ENCODE measurements at regions not wholly inside any gene's neighbourhood (a gene's known extent, or its start where the extent isn't known, plus 50 kb on each side); places are given as distances from the start of the nearest gene placed in this dataset.

DNA sequence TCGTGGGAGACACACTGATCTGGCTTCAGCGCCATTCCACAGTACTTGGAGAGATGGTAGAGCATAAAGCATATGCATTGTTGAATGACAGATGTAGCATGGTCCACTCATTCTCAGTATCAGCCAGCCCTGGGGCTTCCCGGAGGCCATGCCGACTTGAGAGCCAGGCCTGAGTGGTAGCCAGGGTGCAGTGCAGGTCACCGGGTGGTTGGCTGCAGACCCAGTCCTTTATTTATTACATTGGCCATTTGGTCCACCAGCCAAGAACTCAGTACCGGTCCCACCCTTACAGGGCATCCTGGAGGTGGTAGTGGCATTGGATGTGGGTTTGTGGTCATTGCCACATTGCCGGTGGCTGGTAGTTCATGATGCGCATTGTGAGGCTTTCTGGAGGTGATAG lies 121.6 kb upstream of the RTL1 start:
- Histone ChIP-seq H4K20me1 (ENCODE audit: insufficient read depth, low read length) (no peaks in the 10 kb centered on the region), H3K27ac (ENCODE audit: low read length) (no peak overlapping the region), H3K4me2 (ENCODE audit: low read depth, low read length) (no peak overlapping the region), H3K4me1 (ENCODE audit: low read length) (no peaks in the 10 kb centered on the region), H3F3A (ENCODE audit: insufficient read depth, low read length) (no peaks in the 10 kb centered on the region), H2AFZ (ENCODE audit: low read length) (no peak overlapping the region), H3K36me3 (replicated peaks; ENCODE audit: insufficient read depth, low read length) (no peaks in the 10 kb centered on the region), H3K9me2 (replicated peaks; ENCODE audit: insufficient read depth, low read length) (no peaks in the 10 kb centered on the region), H3K79me2 (ENCODE audit: low read length) (no peaks in the 10 kb centered on the region), H3K9me3 (replicated peaks; ENCODE audit: insufficient read depth, low read length) (no peaks in the 10 kb centered on the region), H3K4me3 (ENCODE audit: low read length) (no peak overlapping the region), H3K9ac (ENCODE audit: low read length) (no peak overlapping the region), H3K27me3 (replicated peaks; ENCODE audit: insufficient read depth, low read length) (peaks cover 4% of the 10 kb centered on the region; the same call in 1 of the 2 replicates)
- TF ChIP-seq, protein P1, sequence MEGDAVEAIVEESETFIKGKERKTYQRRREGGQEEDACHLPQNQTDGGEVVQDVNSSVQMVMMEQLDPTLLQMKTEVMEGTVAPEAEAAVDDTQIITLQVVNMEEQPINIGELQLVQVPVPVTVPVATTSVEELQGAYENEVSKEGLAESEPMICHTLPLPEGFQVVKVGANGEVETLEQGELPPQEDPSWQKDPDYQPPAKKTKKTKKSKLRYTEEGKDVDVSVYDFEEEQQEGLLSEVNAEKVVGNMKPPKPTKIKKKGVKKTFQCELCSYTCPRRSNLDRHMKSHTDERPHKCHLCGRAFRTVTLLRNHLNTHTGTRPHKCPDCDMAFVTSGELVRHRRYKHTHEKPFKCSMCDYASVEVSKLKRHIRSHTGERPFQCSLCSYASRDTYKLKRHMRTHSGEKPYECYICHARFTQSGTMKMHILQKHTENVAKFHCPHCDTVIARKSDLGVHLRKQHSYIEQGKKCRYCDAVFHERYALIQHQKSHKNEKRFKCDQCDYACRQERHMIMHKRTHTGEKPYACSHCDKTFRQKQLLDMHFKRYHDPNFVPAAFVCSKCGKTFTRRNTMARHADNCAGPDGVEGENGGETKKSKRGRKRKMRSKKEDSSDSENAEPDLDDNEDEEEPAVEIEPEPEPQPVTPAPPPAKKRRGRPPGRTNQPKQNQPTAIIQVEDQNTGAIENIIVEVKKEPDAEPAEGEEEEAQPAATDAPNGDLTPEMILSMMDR (IDR thresholded peaks at IDR 0.05; ENCODE audit: low read length), result no peak
- no peak for TF ChIP-seq EZH2 (optimal IDR thresholded peaks at IDR 0.05; ENCODE audit: low read depth, low read length)
- TF ChIP-seq EZH2phosphoT487 (IDR thresholded peaks at IDR 0.05; ENCODE audit: low read length), result no peak
- DNase-seq, result no peak

GRCh38 chr14:101025696-101026095 lies 122.2 kb upstream of the RTL1 start:
- Histone ChIP-seq H3K9ac (ENCODE audit: low read length) (no peak overlapping the region), H3K79me2 (ENCODE audit: low read length) (no peaks in the 10 kb centered on the region), H3K4me3 (ENCODE audit: low read length) (no peak overlapping the region), H3K4me2 (ENCODE audit: low read depth, low read length) (no peak overlapping the region), H4K20me1 (ENCODE audit: insufficient read depth, low read length) (no peaks in the 10 kb centered on the region), H3K36me3 (replicated peaks; ENCODE audit: insufficient read depth, low read length) (no peaks in the 10 kb centered on the region), H3K4me1 (ENCODE audit: low read length) (no peaks in the 10 kb centered on the region), H3K9me2 (replicated peaks; ENCODE audit: insufficient read depth, low read length) (no peaks in the 10 kb centered on the region), H3K27me3 (replicated peaks; ENCODE audit: insufficient read depth, low read length) (peaks cover 4% of the 10 kb centered on the region; the same call in 1 of the 2 replicates), H3F3A (ENCODE audit: insufficient read depth, low read length) (no peaks in the 10 kb centered on the region), H2AFZ (ENCODE audit: low read length) (no peak overlapping the region), H3K9me3 (replicated peaks; ENCODE audit: insufficient read depth, low read length) (no peaks in the 10 kb centered on the region), H3K27ac (ENCODE audit: low read length) (no peak overlapping the region)
- TF ChIP-seq, protein P1 (IDR thresholded peaks at IDR 0.05; ENCODE audit: low read length), result no peak
- no peak for TF ChIP-seq EZH2 (optimal IDR thresholded peaks at IDR 0.05; ENCODE audit: low read depth, low read length)
- TF ChIP-seq EZH2phosphoT487 (IDR thresholded peaks at IDR 0.05; ENCODE audit: low read length), result no peak
- DNase-seq, result no peak

GRCh38 chr14:101026341-101026740 lies 122.8 kb upstream of the RTL1 start:
- H3K4me2 ChIP-seq (ENCODE audit: low read depth, low read length), result no peak overlapping the region
- H3K27me3 ChIP-seq (replicated peaks; ENCODE audit: insufficient read depth, low read length), result peaks cover 4% of the 10 kb centered on the region; the same call in 1 of the 2 replicates

More at GRCh38 chr14:101026341-101026740, 122.8 kb upstream of the RTL1 start:
- DNase-seq, result no peak
- no peaks in the 10 kb centered on the region for H3K9me3 ChIP-seq (replicated peaks; ENCODE audit: insufficient read depth, low read length)
- H3K4me3 ChIP-seq (ENCODE audit: low read length), result no peak overlapping the region
- no peaks in the 10 kb centered on the region for H3F3A ChIP-seq (ENCODE audit: insufficient read depth, low read length)
- H3K27ac ChIP-seq (ENCODE audit: low read length), result no peak overlapping the region
- H3K9me2 ChIP-seq (replicated peaks; ENCODE audit: insufficient read depth, low read length), result no peaks in the 10 kb centered on the region
- no peaks in the 10 kb centered on the region for H3K79me2 ChIP-seq (ENCODE audit: low read length)
- H2AFZ ChIP-seq (ENCODE audit: low read length), result no peak overlapping the region
- H4K20me1 ChIP-seq (ENCODE audit: insufficient read depth, low read length), result no peaks in the 10 kb centered on the region
- no peak overlapping the region for H3K9ac ChIP-seq (ENCODE audit: low read length)
- H3K36me3 ChIP-seq (replicated peaks; ENCODE audit: insufficient read depth, low read length), result no peaks in the 10 kb centered on the region
- TF ChIP-seq, protein P1 (IDR thresholded peaks at IDR 0.05; ENCODE audit: low read length), result no peak
- TF ChIP-seq EZH2 (optimal IDR thresholded peaks at IDR 0.05; ENCODE audit: low read depth, low read length), result no peak
- no peak for TF ChIP-seq EZH2phosphoT487 (IDR thresholded peaks at IDR 0.05; ENCODE audit: low read length)
- H3K4me1 ChIP-seq (ENCODE audit: low read length), result no peaks in the 10 kb centered on the region

Data from MM.1S (cell line).